Heart left ventricle (tissue), 13 donors: ENCODE measurements at regions not wholly inside any gene's neighbourhood (a gene's known extent, or its start where the extent isn't known, plus 50 kb on each side); places are given as distances from the start of the nearest gene placed in this dataset.

Source experiments
- POLR2A ChIP-seq, 2 donors: fragments of 450-650 bp; IDR thresholded peaks; one replicate each; pipeline ENCODE4 v1.6.1; 2017; ENCODE audit warnings: antibody characterized with exemption in 2 of 2, mild to moderate bottlenecking in 2 of 2, moderate library complexity in 2 of 2
- TF ChIP-seq, protein P1 (sequence below), 12 donors: fragments of 200-600 bp; sonication (generic) in 4 of 12; IDR thresholded peaks; one replicate each; pipeline versions ENCODE4 v1.5.0 to v1.8.0; 2018 to 2022; ENCODE audit warnings: antibody characterized with exemption in 12 of 12, mild to moderate bottlenecking in 5 of 12
- donor health status: ischemic (EF 13 %, LVEDD 7.1; RV severe dilation, severe dysfunction).
- donor health status: DM: no; HTN: yes; CAD: no.
- donor health status: DM: no; HTN: no; CAD: no.
- donor health status: ischemic (EF 25% LVEDD 6.9; RV normal size, moderate dysfunction).
- donor health status: ischemic (EF 25% LVEDD 5.7; RV mildly dilated, moderate dysfunction).
- donor health status: ischemic (EF 35%, LVEDD 5.7; RV mildly dilated, moderate dysfunction).
- donor health status: nonischemic (EF 11% LVEDD 7.7; RV severe dilation, severe dysfunction).
- donor health status: DM: yes; HTN: yes; CAD: no.
- donor health status: PGD.
- donor health status: ischemic (EF 29% LVEDD 5.4; RV normal size, mild dysfunction).
- donor health status: nonischemic (EF 23%, LVEDD 6.1; RV moderate dilation, normal function).

DNA sequence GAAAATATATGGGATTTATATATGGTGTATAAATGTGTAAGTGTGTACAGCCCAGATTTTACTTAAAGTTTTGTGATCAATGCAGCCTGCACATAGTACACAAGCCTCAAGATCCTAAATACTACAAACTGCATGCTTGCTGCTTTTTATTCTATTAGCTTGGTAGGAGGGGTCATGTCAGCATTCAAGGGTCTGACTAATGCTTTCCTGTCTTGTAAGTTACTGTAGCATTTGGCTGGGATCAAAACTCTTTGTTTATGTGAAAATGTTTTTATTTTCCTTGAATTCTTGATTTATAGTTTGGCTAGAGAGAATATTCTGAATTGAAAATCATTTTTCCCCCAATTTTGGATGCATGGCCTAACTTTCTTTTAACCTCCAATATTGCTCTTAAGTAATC is 370.9 kb downstream of the NSUN3 start:
- TF ChIP-seq, protein P1, sequence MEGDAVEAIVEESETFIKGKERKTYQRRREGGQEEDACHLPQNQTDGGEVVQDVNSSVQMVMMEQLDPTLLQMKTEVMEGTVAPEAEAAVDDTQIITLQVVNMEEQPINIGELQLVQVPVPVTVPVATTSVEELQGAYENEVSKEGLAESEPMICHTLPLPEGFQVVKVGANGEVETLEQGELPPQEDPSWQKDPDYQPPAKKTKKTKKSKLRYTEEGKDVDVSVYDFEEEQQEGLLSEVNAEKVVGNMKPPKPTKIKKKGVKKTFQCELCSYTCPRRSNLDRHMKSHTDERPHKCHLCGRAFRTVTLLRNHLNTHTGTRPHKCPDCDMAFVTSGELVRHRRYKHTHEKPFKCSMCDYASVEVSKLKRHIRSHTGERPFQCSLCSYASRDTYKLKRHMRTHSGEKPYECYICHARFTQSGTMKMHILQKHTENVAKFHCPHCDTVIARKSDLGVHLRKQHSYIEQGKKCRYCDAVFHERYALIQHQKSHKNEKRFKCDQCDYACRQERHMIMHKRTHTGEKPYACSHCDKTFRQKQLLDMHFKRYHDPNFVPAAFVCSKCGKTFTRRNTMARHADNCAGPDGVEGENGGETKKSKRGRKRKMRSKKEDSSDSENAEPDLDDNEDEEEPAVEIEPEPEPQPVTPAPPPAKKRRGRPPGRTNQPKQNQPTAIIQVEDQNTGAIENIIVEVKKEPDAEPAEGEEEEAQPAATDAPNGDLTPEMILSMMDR (IDR thresholded peaks at IDR 0.05), result no peak
- TF ChIP-seq POLR2A (IDR thresholded peaks at IDR 0.05), result no peak
